ENCODE measurements at regions not wholly inside any gene's neighbourhood (a gene's known extent, or its start where the extent isn't known, plus 50 kb on each side); places are given as distances from the start of the nearest gene placed in this dataset.

- Histone ChIP-seq H2AFZ (ENCODE audit: low read depth, low read length) (no peak overlapping the region), H3K9me1 (ENCODE audit: control insufficient read depth, insufficient read depth, low read length) (no peaks in the 10 kb centered on the region), H4K20me1 (replicated peaks; ENCODE audit: control insufficient read depth, insufficient read depth, low read length) (no peaks in the 10 kb centered on the region), H3K36me3 (ENCODE audit: control insufficient read depth, insufficient read depth, low read length) (no peaks in the 10 kb centered on the region), H3K4me3 (no peak overlapping the region), H3K9ac (ENCODE audit: insufficient read depth in 1 of 2, low read depth in 2 of 2, low read length in 2 of 2) (no peak overlapping the region), H3K27ac (ENCODE audit: extremely low read depth, low read depth, low read length) (no peak overlapping the region), H3K4me2 (ENCODE audit: insufficient read depth, low read length) (no peak overlapping the region), H3K27me3 (ENCODE audit: control insufficient read depth in 2 of 2, insufficient read depth in 2 of 2, low read length in 2 of 2) (no peaks in the 10 kb centered on the region), H3K79me2 (ENCODE audit: control insufficient read depth, insufficient read depth, low read length) (no peaks in the 10 kb centered on the region), H3K4me1 (replicated peaks in 1 of 2; ENCODE audit: control insufficient read depth in 2 of 2, insufficient read depth in 2 of 2, low read length in 2 of 2) (no peaks in the 10 kb centered on the region), H3K9me3 (replicated peaks; ENCODE audit: control insufficient read depth, insufficient read depth, low read depth, low read length) (no peaks in the 10 kb centered on the region)
- ChIA-PET CTCF (ENCODE audit: low intra/inter-chr PET ratio) (no interaction called here), POLR2A (interaction anchor here (0.6 kb wide), 1 partner anchor 49 kb away, joined by 3 read pairs; no protein-coding TSS in a partner anchor)
- DNase-seq (ENCODE audit: extremely low read depth in 1 of 4, low spot score in 3 of 4) (no peak), ATAC-seq (no peak), FAIRE-seq (no peak)
- intact Hi-C loops (cut with micrococcal nuclease) (no loop called here), in situ Hi-C loops (cut with MboI) (loop anchor here (5.0 kb wide), 1 partner anchor 33 kb away; no protein-coding TSS in a partner anchor)
- no TSS peak for BruUV-seq (replicated peaks)
- WGBS (ENCODE audit: insufficient coverage, low coverage, missing lambda C conversion rate), result 13% methylated on average over 8 of the region's 8 CpGs
- TF ChIP-seq MEIS2 (IDR thresholded peaks at IDR 0.05; ENCODE audit: partially characterized antibody) (peak; percentile 12), PBX2 (CRISPR knock-in tag; IDR thresholded peaks at IDR 0.05; ENCODE audit: low read depth) (no peak), PBX2 (tag; conservative IDR thresholded peaks at IDR 0.05; ENCODE audit: low read depth) (peak; percentile 41; the same call in 1 of the 2 replicates), HNRNPH1 (optimal IDR thresholded peaks at IDR 0.05; ENCODE audit: low read depth, low read length) (no peak), OTX1 (CRISPR knock-in tag; IDR thresholded peaks at IDR 0.05) (no peak)
These were observed 105.4 kb downstream of the QPCT start for GRCh38 chr2:37449761-37450296.

Data from K562 (cell line).